Heart left ventricle (tissue), 16 donors: ENCODE measurements at regions not wholly inside any gene's neighbourhood (a gene's known extent, or its start where the extent isn't known, plus 50 kb on each side); places are given as distances from the start of the nearest gene placed in this dataset.

Experiments used
- ATAC-seq, 4 donors: fragments of 200-7000 bp; cut with Tn5 transposase; one replicate each; pipeline ENCODE4 v1.9.1; 2020 to 2022; ENCODE audit warnings: moderate library complexity in 4 of 4, mild to moderate bottlenecking in 3 of 4, moderate number of reproducible peaks in 1 of 4
- DNase-seq, 5 donors: peaks; one replicate each; pipeline ENCODE4 v3.0.0-alpha.2; 2020
- H3K27ac ChIP-seq, 12 donors: fragments of 200-600 bp; sonication (generic) in 4 of 12; one replicate each; pipeline versions ENCODE4 v1.5.0 to v1.8.0; 2016 to 2022; ENCODE audit warnings: mild to moderate bottlenecking in 2 of 12
- H3K27me3 ChIP-seq, 9 donors: fragments of 200-600 bp; sonication (generic) in 2 of 9; one replicate each; pipeline versions ENCODE4 v1.5.1 to v1.8.0; 2016 to 2022; ENCODE audit warnings: mild to moderate bottlenecking in 3 of 9
- H3K36me3 ChIP-seq, 9 donors: fragments of 200-600 bp; sonication (generic) in 2 of 9; one replicate each; pipeline versions ENCODE4 v1.5.0 to v1.8.0; 2018 to 2022; ENCODE audit warnings: mild to moderate bottlenecking in 2 of 9
- H3K4me1 ChIP-seq, 12 donors: fragments of 200-600 bp; sonication (generic) in 4 of 12; one replicate each; pipeline versions ENCODE4 v1.5.0 to v1.8.0; 2016 to 2022; ENCODE audit warnings: mild to moderate bottlenecking in 3 of 12
- H3K4me3 ChIP-seq, 12 donors: fragments of 200-600 bp; sonication (generic) in 4 of 12; one replicate each; pipeline versions ENCODE4 v1.5.0 to v1.8.0; 2017 to 2022; ENCODE audit warnings: mild to moderate bottlenecking in 9 of 12, moderate library complexity in 4 of 12
- H3K9me3 ChIP-seq, 12 donors: fragments of 200-600 bp; sonication (generic) in 4 of 12; one replicate each; pipeline versions ENCODE4 v1.5.0 to v1.8.0; 2016 to 2022; ENCODE audit warnings: mild to moderate bottlenecking in 1 of 12
- CTCF ChIP-seq, 12 donors: fragments of 200-600 bp; sonication (generic) in 4 of 12; IDR thresholded peaks; one replicate each; pipeline versions ENCODE4 v1.5.0 to v1.8.0; 2018 to 2022; ENCODE audit warnings: antibody characterized with exemption in 12 of 12, mild to moderate bottlenecking in 5 of 12
- POLR2A ChIP-seq, 2 donors: fragments of 450-650 bp; IDR thresholded peaks; one replicate each; pipeline ENCODE4 v1.6.1; 2017; ENCODE audit warnings: antibody characterized with exemption in 2 of 2, mild to moderate bottlenecking in 2 of 2, moderate library complexity in 2 of 2
- WGBS, 4 donors: extraction: QIAGEN DNeasy Blood & Tissue Kit in 2 of 4; methylation state at CpG; one replicate each; pipeline versions ENCODE4 v1.1.5 to v1.1.7; 2013 to 2018; 5-methylcytosine and 5-hydroxymethylcytosine counted together
- intact Hi-C, 10 donors: fragments of 100-400 bp; cut with DNase I; formaldehyde crosslinking; loops; one replicate each; pipeline versions ENCODE4 v1.11.1 to v1.14.2; 2022
- donor health status: ischemic (EF 13 %, LVEDD 7.1; RV severe dilation, severe dysfunction).
- donor health status: healthy with polysubstance abuse.
- donor health status: DM: no; HTN: yes; CAD: no.
- donor health status: DM: no; HTN: no; CAD: no.
- donor health status: ischemic (EF 25% LVEDD 6.9; RV normal size, moderate dysfunction).
- donor health status: ischemic (EF 25% LVEDD 5.7; RV mildly dilated, moderate dysfunction).
- donor health status: healthy.
- donor health status: DM: yes; HTN: yes; CAD: no.
- donor health status: ischemic (EF 35%, LVEDD 5.7; RV mildly dilated, moderate dysfunction).
- donor health status: nonischemic (EF 11% LVEDD 7.7; RV severe dilation, severe dysfunction).
- donor health status: DM: yes; HTN: yes; CAD: no.
- donor health status: PGD.
- donor health status: ischemic (EF 29% LVEDD 5.4; RV normal size, mild dysfunction).
- donor health status: nonischemic (EF 23%, LVEDD 6.1; RV moderate dilation, normal function).

- Histone ChIP-seq H3K27ac (no peak overlapping the region), H3K36me3 (no peaks in the 10 kb centered on the region), H3K4me1 (no peaks in the 10 kb centered on the region), H3K27me3 (peaks cover 0 to 5% (median 0%) of the 10 kb centered on the region in 9 donors), H3K4me3 (no peak overlapping the region), H3K9me3 (no peaks in the 10 kb centered on the region)
- no peak for ATAC-seq
- intact Hi-C loops, result loop anchor here in 1 of 10 donors (10.0 kb wide), 1 partner anchor 61 kb away; no protein-coding TSS in a partner anchor
- DNase-seq, result no peak
- TF ChIP-seq POLR2A (IDR thresholded peaks at IDR 0.05) (no peak), CTCF (IDR thresholded peaks at IDR 0.05) (no peak)
- WGBS, 4 donors, result 62 to 81% (median 71%) methylated on average over 2 of the region's 2 CpGs
Observed at GRCh38 chr17:71995590-71995989, 125.2 kb upstream of the SOX9 start.

- H3K36me3 ChIP-seq, result no peaks in the 10 kb centered on the region
- no peak overlapping the region for H3K4me3 ChIP-seq
- H3K9me3 ChIP-seq, result no peaks in the 10 kb centered on the region
- H3K4me1 ChIP-seq, result no peaks in the 10 kb centered on the region
- 84 to 93% (median 89%) methylated on average over 2 of the region's 2 CpGs for WGBS, 4 donors
- TF ChIP-seq POLR2A (IDR thresholded peaks at IDR 0.05), result no peak
- no peak for TF ChIP-seq CTCF (IDR thresholded peaks at IDR 0.05)
- ATAC-seq (no peak), DNase-seq (no peak)
- H3K27me3 ChIP-seq, result no peaks in the 10 kb centered on the region
- no peak overlapping the region for H3K27ac ChIP-seq
- intact Hi-C loops, result no loop called here
Observed at GRCh38 chr17:72004011-72004427, 116.8 kb upstream of the SOX9 start.

GRCh38 chr17:72004611-72005331 lies 116.0 kb upstream of the SOX9 start:
- ATAC-seq (no peak), DNase-seq (no peak)

More at GRCh38 chr17:72004611-72005331, 116.0 kb upstream of the SOX9 start:
- 71 to 78% (median 76%) methylated on average over 10 of the region's 10 CpGs for WGBS, 4 donors
- Histone ChIP-seq H3K4me1 (no peaks in the 10 kb centered on the region), H3K4me3 (no peak overlapping the region), H3K9me3 (no peaks in the 10 kb centered on the region), H3K27ac (no peak overlapping the region), H3K27me3 (peaks cover 0 to 1% (median 0%) of the 10 kb centered on the region in 9 donors), H3K36me3 (no peaks in the 10 kb centered on the region)
- TF ChIP-seq CTCF (IDR thresholded peaks at IDR 0.05) (no peak), POLR2A (IDR thresholded peaks at IDR 0.05) (no peak)
- intact Hi-C loops, result no loop called here
